ENCODE measurements at regions not wholly inside any gene's neighbourhood (a gene's known extent, or its start where the extent isn't known, plus 50 kb on each side); places are given as distances from the start of the nearest gene placed in this dataset.

DNA sequence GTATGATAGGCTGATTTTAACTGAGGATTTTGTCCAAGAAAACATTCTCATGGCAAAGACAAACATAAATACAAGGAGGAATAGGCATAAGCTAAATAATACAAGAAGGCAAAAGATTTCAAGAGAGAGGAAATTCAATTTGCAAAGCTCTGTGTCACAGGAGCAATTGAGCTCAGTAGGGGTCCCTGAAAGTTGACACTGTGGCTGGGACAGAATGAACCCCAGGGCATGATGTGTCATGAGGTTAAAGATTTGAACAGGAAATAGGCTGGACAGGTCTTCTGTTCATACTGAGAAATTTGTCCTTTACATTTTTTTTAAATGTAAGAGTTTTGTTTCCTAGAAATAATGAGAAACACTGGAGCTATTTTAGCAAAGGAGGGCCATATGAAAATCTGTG lies 555.4 kb upstream of the NEGR1 start:
- DNase-seq (ENCODE audit: low spot score), result peak; percentile 57
- Histone ChIP-seq H3K27ac (ENCODE audit: low read depth) (no peak overlapping the region), H3K4me2 (no peak overlapping the region; the same call in 1 of the 2 replicates), H3F3A (replicated peaks; ENCODE audit: low read depth) (no peaks in the 10 kb centered on the region), H3K27me3 (ENCODE audit: insufficient read depth) (no peaks in the 10 kb centered on the region), H4K20me1 (replicated peaks; ENCODE audit: insufficient read depth) (no peaks in the 10 kb centered on the region), H3K4me1 (ENCODE audit: insufficient read depth) (peaks cover 9% of the 10 kb centered on the region; the same call in 1 of the 2 replicates), H3K79me2 (replicated peaks; ENCODE audit: insufficient read depth) (peaks cover 10% of the 10 kb centered on the region), H3K36me3 (ENCODE audit: insufficient read depth) (no peaks in the 10 kb centered on the region; the same call in 1 of the 2 replicates), H3K9me2 (ENCODE audit: insufficient read depth) (no peaks in the 10 kb centered on the region), H2AFZ (no peak overlapping the region), H3K4me3 (no peak overlapping the region)
- TF ChIP-seq CREB1 (CRISPR knock-in tag; IDR thresholded peaks at IDR 0.05; ENCODE audit: low read depth) (no peak), ZNF114 (CRISPR knock-in tag; IDR thresholded peaks at IDR 0.05) (no peak), ZNF331 (CRISPR knock-in tag; IDR thresholded peaks at IDR 0.05; ENCODE audit: low read depth) (no peak), NANOG (IDR thresholded peaks at IDR 0.05; ENCODE audit: borderline replicate concordance) (no peak), EZH2phosphoT487 (IDR thresholded peaks at IDR 0.05; ENCODE audit: unreplicated experiment) (no peak), POLR2AphosphoS5 (IDR thresholded peaks at IDR 0.05; ENCODE audit: low read depth) (no peak), STAT1 (IDR thresholded peaks at IDR 0.05; ENCODE audit: unreplicated experiment) (no peak), EZH2 (IDR thresholded peaks at IDR 0.05; ENCODE audit: low read depth, unreplicated experiment) (no peak), JUNB (IDR thresholded peaks at IDR 0.05; ENCODE audit: unreplicated experiment) (no peak)
- TF ChIP-seq, protein P1, sequence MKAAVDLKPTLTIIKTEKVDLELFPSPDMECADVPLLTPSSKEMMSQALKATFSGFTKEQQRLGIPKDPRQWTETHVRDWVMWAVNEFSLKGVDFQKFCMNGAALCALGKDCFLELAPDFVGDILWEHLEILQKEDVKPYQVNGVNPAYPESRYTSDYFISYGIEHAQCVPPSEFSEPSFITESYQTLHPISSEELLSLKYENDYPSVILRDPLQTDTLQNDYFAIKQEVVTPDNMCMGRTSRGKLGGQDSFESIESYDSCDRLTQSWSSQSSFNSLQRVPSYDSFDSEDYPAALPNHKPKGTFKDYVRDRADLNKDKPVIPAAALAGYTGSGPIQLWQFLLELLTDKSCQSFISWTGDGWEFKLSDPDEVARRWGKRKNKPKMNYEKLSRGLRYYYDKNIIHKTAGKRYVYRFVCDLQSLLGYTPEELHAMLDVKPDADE (IDR thresholded peaks at IDR 0.05), result no peak
- TF ChIP-seq, protein P2, sequence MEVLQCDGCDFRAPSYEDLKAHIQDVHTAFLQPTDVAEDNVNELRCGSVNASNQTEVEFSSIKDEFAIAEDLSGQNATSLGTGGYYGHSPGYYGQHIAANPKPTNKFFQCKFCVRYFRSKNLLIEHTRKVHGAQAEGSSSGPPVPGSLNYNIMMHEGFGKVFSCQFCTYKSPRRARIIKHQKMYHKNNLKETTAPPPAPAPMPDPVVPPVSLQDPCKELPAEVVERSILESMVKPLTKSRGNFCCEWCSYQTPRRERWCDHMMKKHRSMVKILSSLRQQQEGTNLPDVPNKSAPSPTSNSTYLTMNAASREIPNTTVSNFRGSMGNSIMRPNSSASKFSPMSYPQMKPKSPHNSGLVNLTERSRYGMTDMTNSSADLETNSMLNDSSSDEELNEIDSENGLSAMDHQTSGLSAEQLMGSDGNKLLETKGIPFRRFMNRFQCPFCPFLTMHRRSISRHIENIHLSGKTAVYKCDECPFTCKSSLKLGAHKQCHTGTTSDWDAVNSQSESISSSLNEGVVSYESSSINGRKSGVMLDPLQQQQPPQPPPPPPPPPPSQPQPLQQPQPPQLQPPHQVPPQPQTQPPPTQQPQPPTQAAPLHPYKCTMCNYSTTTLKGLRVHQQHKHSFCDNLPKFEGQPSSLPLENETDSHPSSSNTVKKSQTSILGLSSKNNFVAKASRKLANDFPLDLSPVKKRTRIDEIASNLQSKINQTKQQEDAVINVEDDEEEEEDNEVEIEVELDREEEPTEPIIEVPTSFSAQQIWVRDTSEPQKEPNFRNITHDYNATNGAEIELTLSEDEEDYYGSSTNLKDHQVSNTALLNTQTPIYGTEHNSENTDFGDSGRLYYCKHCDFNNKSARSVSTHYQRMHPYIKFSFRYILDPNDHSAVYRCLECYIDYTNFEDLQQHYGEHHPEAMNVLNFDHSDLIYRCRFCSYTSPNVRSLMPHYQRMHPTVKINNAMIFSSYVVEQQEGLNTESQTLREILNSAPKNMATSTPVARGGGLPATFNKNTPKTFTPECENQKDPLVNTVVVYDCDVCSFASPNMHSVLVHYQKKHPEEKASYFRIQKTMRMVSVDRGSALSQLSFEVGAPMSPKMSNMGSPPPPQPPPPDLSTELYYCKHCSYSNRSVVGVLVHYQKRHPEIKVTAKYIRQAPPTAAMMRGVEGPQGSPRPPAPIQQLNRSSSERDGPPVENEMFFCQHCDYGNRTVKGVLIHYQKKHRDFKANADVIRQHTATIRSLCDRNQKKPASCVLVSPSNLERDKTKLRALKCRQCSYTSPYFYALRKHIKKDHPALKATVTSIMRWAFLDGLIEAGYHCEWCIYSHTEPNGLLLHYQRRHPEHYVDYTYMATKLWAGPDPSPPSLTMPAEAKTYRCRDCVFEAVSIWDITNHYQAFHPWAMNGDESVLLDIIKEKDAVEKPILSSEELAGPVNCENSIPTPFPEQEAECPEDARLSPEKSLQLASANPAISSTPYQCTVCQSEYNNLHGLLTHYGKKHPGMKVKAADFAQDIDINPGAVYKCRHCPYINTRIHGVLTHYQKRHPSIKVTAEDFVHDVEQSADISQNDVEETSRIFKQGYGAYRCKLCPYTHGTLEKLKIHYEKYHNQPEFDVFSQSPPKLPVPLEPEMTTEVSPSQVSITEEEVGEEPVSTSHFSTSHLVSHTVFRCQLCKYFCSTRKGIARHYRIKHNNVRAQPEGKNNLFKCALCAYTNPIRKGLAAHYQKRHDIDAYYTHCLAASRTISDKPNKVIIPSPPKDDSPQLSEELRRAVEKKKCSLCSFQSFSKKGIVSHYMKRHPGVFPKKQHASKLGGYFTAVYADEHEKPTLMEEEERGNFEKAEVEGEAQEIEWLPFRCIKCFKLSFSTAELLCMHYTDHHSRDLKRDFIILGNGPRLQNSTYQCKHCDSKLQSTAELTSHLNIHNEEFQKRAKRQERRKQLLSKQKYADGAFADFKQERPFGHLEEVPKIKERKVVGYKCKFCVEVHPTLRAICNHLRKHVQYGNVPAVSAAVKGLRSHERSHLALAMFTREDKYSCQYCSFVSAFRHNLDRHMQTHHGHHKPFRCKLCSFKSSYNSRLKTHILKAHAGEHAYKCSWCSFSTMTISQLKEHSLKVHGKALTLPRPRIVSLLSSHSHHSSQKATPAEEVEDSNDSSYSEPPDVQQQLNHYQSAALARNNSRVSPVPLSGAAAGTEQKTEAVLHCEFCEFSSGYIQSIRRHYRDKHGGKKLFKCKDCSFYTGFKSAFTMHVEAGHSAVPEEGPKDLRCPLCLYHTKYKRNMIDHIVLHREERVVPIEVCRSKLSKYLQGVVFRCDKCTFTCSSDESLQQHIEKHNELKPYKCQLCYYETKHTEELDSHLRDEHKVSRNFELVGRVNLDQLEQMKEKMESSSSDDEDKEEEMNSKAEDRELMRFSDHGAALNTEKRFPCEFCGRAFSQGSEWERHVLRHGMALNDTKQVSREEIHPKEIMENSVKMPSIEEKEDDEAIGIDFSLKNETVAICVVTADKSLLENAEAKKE (CRISPR knock-in tag; IDR thresholded peaks at IDR 0.05), result no peak
- TF ChIP-seq, protein P3, sequence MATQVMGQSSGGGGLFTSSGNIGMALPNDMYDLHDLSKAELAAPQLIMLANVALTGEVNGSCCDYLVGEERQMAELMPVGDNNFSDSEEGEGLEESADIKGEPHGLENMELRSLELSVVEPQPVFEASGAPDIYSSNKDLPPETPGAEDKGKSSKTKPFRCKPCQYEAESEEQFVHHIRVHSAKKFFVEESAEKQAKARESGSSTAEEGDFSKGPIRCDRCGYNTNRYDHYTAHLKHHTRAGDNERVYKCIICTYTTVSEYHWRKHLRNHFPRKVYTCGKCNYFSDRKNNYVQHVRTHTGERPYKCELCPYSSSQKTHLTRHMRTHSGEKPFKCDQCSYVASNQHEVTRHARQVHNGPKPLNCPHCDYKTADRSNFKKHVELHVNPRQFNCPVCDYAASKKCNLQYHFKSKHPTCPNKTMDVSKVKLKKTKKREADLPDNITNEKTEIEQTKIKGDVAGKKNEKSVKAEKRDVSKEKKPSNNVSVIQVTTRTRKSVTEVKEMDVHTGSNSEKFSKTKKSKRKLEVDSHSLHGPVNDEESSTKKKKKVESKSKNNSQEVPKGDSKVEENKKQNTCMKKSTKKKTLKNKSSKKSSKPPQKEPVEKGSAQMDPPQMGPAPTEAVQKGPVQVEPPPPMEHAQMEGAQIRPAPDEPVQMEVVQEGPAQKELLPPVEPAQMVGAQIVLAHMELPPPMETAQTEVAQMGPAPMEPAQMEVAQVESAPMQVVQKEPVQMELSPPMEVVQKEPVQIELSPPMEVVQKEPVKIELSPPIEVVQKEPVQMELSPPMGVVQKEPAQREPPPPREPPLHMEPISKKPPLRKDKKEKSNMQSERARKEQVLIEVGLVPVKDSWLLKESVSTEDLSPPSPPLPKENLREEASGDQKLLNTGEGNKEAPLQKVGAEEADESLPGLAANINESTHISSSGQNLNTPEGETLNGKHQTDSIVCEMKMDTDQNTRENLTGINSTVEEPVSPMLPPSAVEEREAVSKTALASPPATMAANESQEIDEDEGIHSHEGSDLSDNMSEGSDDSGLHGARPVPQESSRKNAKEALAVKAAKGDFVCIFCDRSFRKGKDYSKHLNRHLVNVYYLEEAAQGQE (IDR thresholded peaks at IDR 0.05; ENCODE audit: unreplicated experiment), result no peak
- TF ChIP-seq, protein P4, sequence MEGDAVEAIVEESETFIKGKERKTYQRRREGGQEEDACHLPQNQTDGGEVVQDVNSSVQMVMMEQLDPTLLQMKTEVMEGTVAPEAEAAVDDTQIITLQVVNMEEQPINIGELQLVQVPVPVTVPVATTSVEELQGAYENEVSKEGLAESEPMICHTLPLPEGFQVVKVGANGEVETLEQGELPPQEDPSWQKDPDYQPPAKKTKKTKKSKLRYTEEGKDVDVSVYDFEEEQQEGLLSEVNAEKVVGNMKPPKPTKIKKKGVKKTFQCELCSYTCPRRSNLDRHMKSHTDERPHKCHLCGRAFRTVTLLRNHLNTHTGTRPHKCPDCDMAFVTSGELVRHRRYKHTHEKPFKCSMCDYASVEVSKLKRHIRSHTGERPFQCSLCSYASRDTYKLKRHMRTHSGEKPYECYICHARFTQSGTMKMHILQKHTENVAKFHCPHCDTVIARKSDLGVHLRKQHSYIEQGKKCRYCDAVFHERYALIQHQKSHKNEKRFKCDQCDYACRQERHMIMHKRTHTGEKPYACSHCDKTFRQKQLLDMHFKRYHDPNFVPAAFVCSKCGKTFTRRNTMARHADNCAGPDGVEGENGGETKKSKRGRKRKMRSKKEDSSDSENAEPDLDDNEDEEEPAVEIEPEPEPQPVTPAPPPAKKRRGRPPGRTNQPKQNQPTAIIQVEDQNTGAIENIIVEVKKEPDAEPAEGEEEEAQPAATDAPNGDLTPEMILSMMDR (conservative IDR thresholded peaks at IDR 0.05; ENCODE audit: low read depth in 2 of 2), result no peak
- peak overlapping the region; percentile 49 for H3K27ac Mint-ChIP-seq
- H3K4me1 Mint-ChIP-seq, result peaks cover 11% of the 10 kb centered on the region
- H3K4me3 Mint-ChIP-seq, result no peak overlapping the region
- H3K36me3 Mint-ChIP-seq (ENCODE audit: low read depth), result peaks cover 32% of the 10 kb centered on the region; the same call in 2 of the 3 replicates
- peaks cover 26% of the 10 kb centered on the region for H3K9me3 Mint-ChIP-seq
- H3K27me3 Mint-ChIP-seq (ENCODE audit: insufficient read depth, low read depth, poor library complexity), result peaks cover 2% of the 10 kb centered on the region
- no peak for ATAC-seq

All from GM23338 (cell line).